ENCODE measurements at regions not wholly inside any gene's neighbourhood (a gene's known extent, or its start where the extent isn't known, plus 50 kb on each side); places are given as distances from the start of the nearest gene placed in this dataset.
A peak's percentile ranks its signal among the peaks of the same experiment; 100 is the strongest.

- DNase-seq (ENCODE audit: low read depth), result no peak
Observed at GRCh38 chr12:30437616-30438015, 258.1 kb downstream of the IPO8 start.

- DNase-seq (ENCODE audit: low read depth), result no peak
Observed at GRCh38 chr12:30437044-30437443, 258.6 kb downstream of the IPO8 start.

DNA sequence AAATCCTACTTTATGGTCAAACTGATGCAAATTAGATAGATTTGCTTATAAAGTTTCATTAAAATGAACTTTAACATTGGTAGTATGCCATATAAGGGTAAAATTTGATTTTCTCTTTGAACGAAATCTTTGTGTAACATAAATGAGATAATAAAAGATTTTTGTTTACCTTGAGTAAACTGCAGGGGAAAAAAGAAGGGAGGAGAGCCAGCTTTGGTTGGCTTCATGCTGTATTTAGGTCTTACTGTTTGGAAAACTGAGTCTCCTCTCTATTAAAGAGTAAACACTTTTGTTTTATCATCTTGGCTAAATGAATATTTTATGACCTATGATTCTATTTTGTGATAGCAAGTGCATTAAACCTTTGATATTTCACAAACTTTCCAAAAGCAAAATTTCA, 267.6 kb downstream of the IPO8 start:
- no peak for DNase-seq (ENCODE audit: low read depth)

- no peak for DNase-seq (ENCODE audit: low read depth)
Observed at GRCh38 chr12:30427555-30427954, 268.1 kb downstream of the IPO8 start.

DNA sequence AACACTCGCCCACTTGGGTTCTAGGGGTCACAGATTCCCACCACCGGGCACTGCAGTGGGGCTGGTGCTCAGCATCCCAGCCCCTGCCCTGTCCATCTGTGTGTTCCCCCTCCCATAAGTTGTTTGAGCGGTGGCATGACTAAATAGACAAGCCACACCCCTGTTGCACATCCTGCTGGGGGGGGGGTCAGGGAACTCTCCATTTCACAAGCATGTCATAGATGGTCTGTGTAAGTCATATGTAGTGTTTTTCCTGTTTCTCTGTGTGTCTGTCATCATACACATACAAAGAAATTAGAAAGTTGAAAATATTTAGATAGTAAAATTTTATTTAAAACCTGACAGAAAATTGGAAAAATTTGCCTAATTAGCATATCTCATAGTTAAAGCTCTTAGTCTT, 270.2 kb downstream of the IPO8 start:
- no peak for DNase-seq (ENCODE audit: low read depth)

DNA sequence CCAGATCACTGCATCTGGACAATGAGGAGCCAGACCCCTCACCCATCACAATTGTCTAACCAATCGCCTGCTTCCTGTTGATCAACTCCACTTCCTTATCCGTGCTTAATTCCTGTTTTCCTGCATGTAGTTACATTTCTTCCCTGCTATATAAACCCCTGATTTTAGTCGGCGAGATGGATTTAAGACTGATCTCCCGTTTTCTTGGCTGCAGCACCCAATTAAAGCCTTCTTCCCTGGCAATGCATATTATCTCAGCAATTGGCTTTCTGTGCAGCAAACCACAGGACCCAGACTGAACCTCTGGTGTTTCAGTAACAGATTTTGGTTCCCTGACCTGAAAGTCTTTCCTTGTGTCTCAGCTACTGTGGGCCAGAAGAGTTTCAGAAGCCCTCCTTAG, 272.3 kb downstream of the IPO8 start:
- DNase-seq (ENCODE audit: low read depth), result no peak

GRCh38 chr12:30422844-30423243, 272.8 kb downstream of the IPO8 start:
- no peak for DNase-seq (ENCODE audit: low read depth)

DNA sequence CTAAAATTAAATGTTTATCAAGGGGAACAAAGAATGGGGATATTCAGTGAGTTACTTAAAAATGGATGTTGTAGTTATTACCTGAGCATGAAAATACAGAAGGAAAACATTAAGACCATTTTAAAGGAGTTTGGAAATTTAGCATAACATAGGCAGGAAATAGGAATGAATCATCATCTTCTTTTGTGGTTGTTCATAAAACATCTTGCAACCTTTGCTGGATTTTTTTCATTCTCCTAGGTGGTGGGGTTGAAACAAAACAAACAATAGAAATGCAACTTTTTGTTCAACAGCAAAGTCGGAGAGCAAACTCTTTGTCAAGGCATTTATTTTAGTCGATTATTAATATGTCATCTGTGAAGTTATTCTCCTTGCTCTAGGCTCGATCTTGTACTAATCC, 275.1 kb downstream of the IPO8 start:
- DNase-seq (ENCODE audit: low read depth), result no peak

- DNase-seq (ENCODE audit: low read depth), result peak; percentile 54
Observed at GRCh38 chr12:30417697-30418231, 277.9 kb downstream of the IPO8 start.

- DNase-seq (ENCODE audit: low read depth), result no peak
Observed at GRCh38 chr12:30416631-30417030, 279.0 kb downstream of the IPO8 start.

DNA sequence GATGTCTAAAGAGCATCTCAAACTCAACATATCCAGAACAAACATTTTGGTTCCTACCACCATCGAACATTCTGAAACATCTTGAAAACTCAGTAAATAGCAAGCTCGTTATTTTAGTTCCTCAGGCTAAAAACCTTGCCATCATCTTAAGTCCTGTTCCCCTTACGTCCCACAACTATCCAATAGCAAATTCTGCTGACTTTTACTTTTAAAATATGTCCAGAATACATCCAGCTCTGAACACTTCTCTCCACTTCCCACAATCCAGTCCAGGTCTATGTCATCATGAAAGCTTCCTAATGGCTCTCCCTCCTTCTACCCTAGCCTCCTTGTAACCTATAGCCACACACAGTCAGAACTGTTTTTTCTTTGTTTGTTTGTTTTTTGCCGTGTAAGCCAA, 279.9 kb downstream of the IPO8 start:
- DNase-seq (ENCODE audit: low read depth), result no peak

GRCh38 chr12:30414507-30414906, 281.2 kb downstream of the IPO8 start:
- DNase-seq (ENCODE audit: low read depth), result no peak

DNA sequence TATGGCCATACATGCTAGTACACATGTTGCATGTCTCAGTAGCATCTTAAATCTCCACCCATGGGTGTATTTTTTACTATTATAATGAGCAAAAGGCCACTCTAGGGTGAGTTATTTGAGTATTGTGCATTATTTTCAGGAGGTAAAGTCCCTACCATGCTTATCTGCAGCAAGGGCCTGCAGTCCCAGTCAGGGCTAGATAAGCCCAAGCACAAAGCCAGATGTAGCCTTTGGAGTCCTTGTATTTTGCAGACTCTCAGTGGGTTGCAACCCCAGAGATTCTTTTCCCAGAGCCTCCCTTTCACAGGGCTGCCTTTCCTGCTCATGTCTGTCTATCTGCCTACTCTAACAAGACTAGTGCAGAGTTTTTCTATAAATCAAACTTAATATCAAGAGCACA, 295.3 kb downstream of the IPO8 start:
- DNase-seq (ENCODE audit: low read depth), result no peak

GRCh38 chr12:30399859-30400258, 295.8 kb downstream of the IPO8 start:
- DNase-seq (ENCODE audit: low read depth), result no peak

GRCh38 chr12:30396576-30396975, 299.1 kb downstream of the IPO8 start:
- DNase-seq (ENCODE audit: low read depth), result no peak

DNA sequence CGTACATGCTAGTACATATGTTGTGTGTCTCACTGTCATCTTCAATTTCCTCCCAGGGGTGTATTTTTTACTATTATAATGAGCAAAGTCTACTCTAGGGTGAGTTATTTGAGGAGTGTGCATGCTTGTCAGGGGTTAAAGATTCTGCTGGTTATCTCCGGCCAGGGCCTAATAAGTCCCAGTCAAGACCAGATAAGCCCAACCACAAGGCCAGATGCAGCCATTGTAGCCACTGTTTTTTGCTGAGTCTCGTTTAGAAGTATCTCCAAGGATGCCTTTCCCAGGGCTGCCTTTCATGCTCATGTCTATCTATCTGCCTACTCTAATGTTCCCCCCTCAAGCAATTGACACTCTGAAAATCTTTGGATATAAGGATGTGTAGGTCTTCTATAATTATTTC, 300.5 kb downstream of the IPO8 start:
- DNase-seq (ENCODE audit: low read depth), result no peak

DNA sequence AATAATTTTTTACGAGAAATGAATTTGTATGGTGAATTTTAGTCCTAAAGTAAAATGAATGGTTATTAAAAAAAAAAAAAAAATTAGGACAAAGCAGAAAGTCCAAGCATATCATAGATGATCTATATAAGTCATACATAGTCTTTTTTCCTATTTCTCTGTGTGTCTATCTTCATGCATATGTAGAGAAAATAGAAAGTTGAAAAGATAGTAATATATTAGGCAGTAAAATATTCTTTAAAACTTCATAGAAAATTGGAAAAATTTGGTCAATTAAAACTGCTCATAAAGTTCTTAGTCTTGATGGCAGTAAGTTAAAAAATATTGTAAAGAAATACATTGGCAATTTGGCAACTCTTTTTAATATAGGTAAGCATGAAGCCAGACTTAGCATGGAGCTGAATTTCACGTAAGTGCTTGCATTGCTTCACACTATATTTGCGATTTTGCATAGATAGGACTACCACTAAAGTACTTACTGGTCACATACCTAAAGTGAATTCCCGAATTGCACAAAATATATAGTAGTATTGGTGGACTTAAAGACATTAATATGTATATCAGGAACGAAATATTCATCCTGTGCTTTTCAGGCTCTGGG, 303.8 kb downstream of the IPO8 start:
- DNase-seq (ENCODE audit: low read depth), result no peak

- DNase-seq (ENCODE audit: low read depth), result no peak
Observed at GRCh38 chr12:30385706-30386105, 310.0 kb downstream of the IPO8 start.

DNA sequence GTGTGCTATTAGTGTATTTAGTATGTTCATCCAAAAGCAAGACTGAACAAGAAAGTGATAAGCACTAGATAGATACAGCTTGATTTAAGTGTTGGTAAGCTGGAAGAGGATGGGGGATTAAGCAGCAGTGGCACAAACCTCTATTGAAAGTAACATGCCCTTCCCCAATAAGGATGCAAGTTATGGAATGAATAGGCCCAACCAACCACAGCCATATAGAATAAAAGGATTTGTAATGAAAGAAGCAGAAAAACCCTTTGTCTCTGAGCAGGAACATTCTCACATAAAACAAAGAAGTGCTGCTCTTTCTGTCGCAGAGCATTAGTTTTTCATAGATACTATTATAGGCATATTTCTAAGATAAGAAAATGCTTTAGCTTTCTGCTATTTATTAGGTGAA, 310.7 kb downstream of the IPO8 start:
- DNase-seq (ENCODE audit: low read depth), result no peak

DNA sequence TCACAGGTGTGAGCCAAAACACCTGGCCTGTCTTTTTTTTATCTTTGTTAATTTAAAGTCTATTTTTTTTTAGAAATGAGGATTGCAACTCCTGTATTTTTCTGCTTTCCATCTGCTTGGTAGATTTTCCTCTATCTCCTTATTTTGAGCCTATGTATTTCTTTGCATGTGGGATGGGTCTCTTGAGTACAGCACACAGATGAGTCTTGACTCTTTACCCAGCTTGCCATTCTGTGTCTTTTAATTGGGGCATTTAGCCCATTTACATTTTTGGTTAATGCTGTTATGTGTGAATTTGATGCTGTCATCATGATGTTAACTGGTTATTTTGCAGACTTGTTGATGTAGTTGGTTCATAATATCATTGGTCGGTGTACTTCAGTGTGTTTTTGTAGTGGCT, 317.4 kb downstream of the IPO8 start:
- no peak for DNase-seq (ENCODE audit: low read depth)

DNA sequence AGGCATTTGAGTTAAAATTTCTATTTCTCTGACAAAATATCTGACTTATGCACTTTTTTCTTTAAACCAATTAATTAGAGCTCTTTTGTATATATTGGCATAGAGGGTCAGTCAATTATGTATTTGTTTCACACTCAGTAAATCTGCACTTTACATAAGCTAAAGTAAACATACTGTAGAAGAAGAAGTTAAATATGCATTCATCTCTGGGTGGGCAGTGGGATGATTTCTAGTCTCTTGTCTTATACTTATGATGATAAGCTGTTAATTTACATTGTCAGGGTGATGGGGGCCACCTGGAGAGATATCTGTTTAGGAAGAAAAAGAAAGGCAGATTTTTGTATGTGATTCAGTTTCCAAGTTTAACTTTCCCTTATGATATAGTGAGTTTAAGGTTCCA, 330.8 kb downstream of the IPO8 start:
- DNase-seq (ENCODE audit: low read depth), result no peak

DNA sequence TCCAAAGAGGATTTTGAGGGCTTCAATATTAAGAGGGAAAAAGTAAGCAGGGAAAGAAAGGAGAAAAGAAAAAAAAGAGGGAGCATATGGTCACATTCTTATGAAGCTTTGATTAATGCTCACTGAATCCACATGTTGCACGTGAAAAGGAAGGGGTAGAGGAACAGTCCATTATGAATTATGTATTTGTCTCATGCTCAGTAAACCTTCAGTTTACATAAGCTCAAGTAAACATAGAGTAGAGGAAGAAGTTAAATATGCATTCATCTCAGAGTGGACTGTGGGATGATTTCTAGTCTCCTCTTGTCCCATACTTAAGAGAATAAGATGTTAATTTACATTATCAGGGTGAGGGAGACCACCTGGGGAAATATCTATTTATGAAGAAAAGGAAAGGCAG, 334.5 kb downstream of the IPO8 start:
- DNase-seq (ENCODE audit: low read depth), result no peak

- no peak for DNase-seq (ENCODE audit: low read depth)
Observed at GRCh38 chr12:30358671-30359070, 337.0 kb downstream of the IPO8 start.

GRCh38 chr12:30357766-30358490, 337.7 kb downstream of the IPO8 start:
- no peak for DNase-seq (ENCODE audit: low read depth)
